ENCODE measurements at regions not wholly inside any gene's neighbourhood (a gene's known extent, or its start where the extent isn't known, plus 50 kb on each side); places are given as distances from the start of the nearest gene placed in this dataset.

GRCh38 chr5:135108992-135109391 lies 75.0 kb upstream of the PITX1 start:
- no peak for TF ChIP-seq POLR2AphosphoS5 (IDR thresholded peaks at IDR 0.05; ENCODE audit: low read depth, low read length)
- TF ChIP-seq REST (IDR thresholded peaks at IDR 0.05; ENCODE audit: insufficient read depth in 1 of 2, low read depth in 2 of 2, low read length in 2 of 2): no peak
